Stimulated activated CD8-positive, alpha-beta memory T cell treated with anti-CD3 and anti-CD28 coated beads, Interleukin-7, amount 100 ng/mL, for 24 hours (primary cell): ENCODE measurements at regions not wholly inside any gene's neighbourhood (a gene's known extent, or its start where the extent isn't known, plus 50 kb on each side); places are given as distances from the start of the nearest gene placed in this dataset.
"Not testable (repeated sequence)": the region's sequence is repeated elsewhere in the genome, so short reads cannot be mapped to it uniquely, and the experiment has no call there.

Experiments used
- DNase-seq: peaks from one replicate; pipeline ENCODE4 v3.0.0-alpha.2; 2020; ENCODE audit warnings: low read depth

- DNase-seq, result no peak
Observed at GRCh38 chr16:52727849-52728248, 180.9 kb upstream of the TOX3 start.

DNA sequence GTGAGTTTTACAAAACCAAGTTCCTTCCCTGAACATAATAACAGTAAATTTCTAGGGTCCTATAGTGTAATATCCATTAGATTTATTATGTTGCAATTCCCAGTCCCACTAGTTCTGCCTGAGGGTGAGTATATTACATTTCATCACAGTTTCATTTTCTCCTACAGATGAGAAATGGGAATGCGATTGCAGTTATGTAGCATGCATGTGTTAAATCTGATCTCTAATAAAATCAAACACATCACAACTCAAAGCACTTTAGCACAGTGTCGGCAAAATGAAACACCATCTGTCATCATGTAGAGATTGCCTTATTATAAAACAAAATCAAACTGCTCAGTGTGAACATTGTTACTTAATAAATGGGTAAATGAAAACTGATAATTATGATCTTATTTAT is 180.5 kb upstream of the TOX3 start:
- no peak for DNase-seq

- DNase-seq, result no peak
Observed at GRCh38 chr16:52725461-52725860, 178.5 kb upstream of the TOX3 start.

DNA sequence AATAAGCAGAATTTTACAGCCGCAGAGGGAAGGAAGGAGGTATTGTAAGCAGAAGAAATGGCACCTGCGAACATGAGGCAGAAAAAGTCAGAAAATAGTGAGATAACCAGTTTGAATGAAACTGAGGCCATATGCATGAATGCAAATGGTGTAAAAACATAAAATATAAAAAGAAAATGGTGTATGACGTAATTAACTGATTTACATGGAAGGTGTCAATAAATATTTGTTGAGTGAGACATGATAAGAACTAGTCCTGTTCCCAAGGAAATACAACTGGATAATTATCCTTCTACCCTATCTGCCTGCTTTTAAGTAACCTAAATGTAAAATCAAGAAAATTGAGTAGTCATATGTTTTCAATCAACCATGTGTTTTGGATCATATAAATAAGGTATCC is 178.1 kb upstream of the TOX3 start:
- no peak for DNase-seq

- no peak for DNase-seq
Observed at GRCh38 chr16:52721331-52721730, 174.4 kb upstream of the TOX3 start.

GRCh38 chr16:52718046-52718445 is 171.1 kb upstream of the TOX3 start:
- no peak for DNase-seq

DNA sequence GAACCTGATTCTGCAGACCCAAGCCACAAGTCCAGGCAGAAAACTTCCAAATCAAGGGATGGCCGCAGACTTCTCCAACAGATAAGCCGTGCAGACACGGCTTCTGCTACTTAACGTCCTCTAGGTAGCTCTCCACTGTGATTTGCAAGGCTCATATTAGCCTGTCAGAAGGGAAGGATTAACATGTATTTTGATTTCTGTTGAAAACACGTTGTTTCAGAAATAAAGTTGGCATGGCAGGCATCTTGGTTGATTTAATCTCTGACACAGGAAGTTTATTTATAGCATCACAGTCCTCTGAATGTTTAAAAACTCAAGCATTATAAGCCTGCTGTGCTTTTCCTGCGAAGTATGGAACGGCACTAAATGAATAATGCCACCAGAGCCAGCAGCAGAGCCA is 166.8 kb upstream of the TOX3 start:
- DNase-seq, result no peak

DNA sequence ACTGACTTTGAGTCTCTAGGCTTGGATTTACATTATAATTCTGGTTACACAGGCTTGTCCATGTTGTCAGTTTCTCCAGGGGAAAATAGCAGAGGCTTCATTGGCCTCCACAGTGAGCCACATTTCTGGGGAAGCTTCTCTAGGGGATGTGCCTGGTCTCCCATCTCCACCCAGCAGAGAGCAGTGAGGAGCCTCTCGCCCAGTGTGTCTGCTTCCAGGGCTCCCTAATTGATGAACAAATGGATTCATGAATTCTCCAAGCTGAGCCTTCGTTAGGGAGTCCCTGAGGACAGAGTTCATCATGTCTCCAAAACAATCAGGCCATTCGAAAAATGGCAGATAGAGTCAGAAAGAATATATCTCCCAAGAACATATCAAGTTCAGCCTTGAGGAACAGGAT is 162.4 kb upstream of the TOX3 start:
- no peak for DNase-seq

- no peak for DNase-seq
Observed at GRCh38 chr16:52708476-52708875, 161.5 kb upstream of the TOX3 start.

- DNase-seq, result no peak
Observed at GRCh38 chr16:52707676-52708337, 160.9 kb upstream of the TOX3 start.

DNA sequence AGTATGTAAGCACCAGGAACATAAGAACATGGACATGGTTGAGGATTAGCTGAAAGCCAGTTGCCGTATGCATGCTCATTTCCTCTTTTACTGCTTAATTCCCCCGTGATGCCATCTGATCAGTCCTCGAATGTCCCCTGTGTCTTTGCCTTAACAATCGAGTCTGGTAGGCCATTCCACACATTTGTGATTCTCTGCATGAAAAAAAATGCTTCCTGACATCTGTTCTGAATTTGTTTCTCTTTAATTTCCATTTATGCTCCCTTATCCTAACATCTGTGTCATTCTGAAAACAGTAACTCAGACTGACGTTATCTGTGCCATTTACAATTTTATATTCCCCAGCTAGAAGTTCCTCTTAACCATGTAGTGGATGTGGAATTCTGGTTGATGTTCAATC is 158.2 kb upstream of the TOX3 start:
- no peak for DNase-seq

GRCh38 chr16:52697971-52698370 is 151.0 kb upstream of the TOX3 start:
- DNase-seq, result no peak

DNA sequence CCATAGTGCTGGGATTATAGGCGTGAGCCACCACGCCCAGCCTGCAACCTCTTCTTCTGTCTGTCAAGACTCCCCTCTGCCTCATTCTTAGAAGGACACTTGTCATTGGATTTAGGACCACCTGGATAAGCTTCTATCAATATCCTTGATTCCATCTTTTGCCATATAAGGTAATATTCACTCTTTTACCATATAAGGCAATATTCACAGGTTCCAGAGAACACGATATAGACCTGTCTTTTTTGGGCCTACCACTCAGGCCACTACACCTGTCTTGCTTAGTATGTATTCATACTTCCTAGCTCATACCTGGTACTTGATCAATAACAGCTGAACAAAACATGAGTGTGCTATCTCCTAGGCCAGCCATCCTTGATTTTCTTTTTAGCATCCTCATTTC is 149.2 kb upstream of the TOX3 start:
- no peak for DNase-seq

DNA sequence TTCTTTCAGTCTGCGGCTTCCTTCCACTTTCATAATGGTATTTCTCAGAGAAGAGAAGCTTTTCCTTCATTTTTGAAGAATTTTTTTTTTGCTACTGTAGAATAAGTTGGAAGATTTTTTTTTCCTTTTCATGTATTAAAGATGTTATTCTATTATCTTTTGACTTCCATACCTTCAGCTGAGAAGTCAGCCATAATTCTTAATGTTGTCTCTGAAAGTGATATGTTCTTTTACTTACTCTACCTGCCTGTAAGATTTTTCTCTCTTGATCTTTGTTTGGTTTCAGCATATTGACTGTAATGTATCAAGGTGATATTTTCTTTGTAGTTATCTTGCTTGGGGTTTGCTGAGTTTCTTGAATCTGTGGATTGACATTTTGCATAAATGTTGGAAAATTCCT is 143.5 kb upstream of the TOX3 start:
- no peak for DNase-seq

DNA sequence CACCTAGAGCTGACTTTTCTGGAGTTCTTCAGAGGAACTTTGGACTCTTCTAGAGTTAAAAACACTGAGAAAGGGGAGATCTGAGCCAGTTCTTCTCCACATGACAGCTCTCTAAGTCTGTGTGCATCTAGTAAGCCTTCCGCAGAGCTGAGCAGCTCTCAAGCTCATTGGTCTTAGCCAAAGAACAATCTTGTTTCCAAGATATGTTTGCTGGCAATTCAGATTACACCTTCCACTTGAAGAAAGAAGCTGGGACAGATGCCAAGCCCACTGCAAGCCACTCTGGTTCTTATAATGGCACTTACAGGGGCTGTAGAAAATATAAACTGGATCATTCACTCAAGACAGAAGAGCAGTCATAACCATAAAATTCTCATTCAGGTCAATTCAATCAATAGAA is 134.1 kb upstream of the TOX3 start:
- DNase-seq, result no peak

- DNase-seq, result no peak
Observed at GRCh38 chr16:52677501-52677900, 130.6 kb upstream of the TOX3 start.

DNA sequence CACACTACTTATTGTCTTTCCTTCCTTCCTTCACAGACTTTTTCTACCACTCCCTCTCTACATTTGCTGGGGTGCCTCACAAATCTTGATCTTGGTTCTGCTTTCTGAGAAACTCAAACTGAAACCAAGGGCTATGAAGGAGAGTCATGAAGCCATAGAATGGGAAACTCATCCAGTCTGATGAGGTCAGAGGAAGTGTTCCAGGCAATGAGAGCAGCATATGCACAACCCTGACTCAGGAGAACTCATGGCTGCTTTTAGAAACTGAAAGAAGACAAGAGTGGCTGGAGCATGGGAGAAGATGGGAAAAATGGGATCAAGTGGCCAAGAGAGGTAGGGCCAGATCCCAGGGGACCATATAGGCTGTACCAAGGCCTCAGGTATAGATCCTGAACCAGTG is 130.0 kb upstream of the TOX3 start:
- no peak for DNase-seq

DNA sequence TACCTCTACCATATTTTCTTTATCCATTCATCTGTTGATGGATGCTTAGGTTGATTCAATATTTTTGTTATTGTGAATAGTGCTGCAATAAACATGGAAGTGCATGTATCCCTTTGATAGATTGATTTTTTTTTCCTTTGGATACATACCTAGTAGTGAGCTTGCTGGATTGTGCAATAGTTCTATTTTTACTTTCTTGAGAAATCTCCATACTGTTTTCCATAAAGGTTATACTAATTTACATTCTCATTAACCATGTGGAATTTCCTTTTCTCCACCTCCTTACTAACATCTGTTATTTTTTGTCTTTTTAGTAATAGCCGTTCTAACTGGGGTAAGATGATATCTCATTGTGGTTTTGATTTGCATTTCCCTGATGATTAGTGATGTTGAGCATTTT is 124.6 kb upstream of the TOX3 start:
- DNase-seq, result no peak

GRCh38 chr16:52657924-52658323 is 111.0 kb upstream of the TOX3 start:
- no peak for DNase-seq

DNA sequence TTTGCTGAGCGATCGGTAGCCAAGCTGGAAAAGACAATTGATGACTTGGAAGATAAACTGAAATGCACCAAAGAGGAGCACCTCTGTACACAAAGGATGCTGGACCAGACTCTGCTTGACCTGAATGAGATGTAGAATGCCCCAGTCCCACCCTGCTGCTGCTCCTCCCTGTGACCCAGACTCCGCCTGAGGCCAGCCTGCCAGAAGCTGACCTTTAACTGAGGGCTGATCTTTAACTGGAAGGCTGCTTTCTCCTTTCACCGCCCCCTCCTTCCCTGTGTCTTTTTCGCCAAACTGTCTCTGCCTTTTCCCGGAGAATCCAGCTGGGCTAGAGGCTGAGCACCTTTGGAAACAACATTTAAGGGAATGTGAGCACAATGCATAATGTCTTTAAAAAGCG is 109.0 kb upstream of the TOX3 start:
- not testable (repeated sequence) for DNase-seq

- not testable (repeated sequence) for DNase-seq
Observed at GRCh38 chr16:52655156-52655555, 108.2 kb upstream of the TOX3 start.

GRCh38 chr16:52652033-52652432 is 105.1 kb upstream of the TOX3 start:
- no peak for DNase-seq

- no peak for DNase-seq
Observed at GRCh38 chr16:52650789-52651188, 103.8 kb upstream of the TOX3 start.

DNA sequence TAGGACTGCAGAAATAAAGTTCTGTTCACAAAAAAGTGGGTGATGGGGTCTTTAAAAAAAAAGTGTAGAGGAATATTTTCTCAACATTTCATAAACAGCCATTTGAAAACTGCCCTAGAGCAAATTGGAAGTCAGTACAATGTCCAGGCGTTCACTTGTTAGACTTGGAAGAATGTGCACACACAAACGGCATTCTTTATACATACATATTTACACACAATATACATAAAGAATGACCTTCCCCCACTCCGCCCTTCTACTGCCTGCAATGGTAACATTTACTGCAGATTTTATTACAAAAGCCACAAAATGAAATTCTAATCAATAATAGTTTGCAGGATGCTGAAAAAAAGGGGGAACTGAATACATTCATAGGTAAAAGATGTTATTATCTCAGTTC is 103.4 kb upstream of the TOX3 start:
- DNase-seq, result no peak

DNA sequence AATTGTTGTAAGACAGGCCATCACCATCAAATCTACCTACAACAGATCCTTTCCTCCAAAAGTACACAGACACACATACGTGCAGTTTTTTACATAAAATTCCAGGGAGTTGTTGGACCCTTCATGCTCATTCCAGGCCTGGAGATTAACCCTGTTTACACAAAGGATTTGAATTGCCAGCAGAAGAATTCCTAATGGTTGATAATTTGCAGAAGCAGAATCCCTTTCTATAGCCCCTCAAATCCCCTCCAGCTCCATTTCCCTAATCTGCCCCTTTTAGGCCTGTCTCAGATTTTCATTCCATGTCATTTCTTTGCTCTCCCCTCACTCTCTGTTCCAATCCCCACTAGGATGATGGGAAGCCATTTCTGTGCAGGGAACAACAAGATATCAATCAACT is 102.9 kb upstream of the TOX3 start:
- no peak for DNase-seq
